LNCaP clone FGC (cell line): ENCODE measurements at regions not wholly inside any gene's neighbourhood (a gene's known extent, or its start where the extent isn't known, plus 50 kb on each side); places are given as distances from the start of the nearest gene placed in this dataset.

Source experiments
- DNase-seq: peaks from one replicate; pipeline ENCODE4 v3.0.0-alpha.2; 2011; ENCODE audit warnings: low read depth
- H3K4me3 ChIP-seq: 2 replicates; pipeline ENCODE4 v1.5.1; 2011; ENCODE audit warnings: mild to moderate bottlenecking, low read depth, low read length, control low read depth
- TF ChIP-seq, protein P1 (sequence below): IDR thresholded peaks from 2 replicates; pipeline ENCODE4 v1.5.1; 2012; ENCODE audit warnings: mild to moderate bottlenecking; ENCODE audit not compliant: control insufficient read depth, insufficient read depth; ENCODE audit errors: extremely low read depth

DNA sequence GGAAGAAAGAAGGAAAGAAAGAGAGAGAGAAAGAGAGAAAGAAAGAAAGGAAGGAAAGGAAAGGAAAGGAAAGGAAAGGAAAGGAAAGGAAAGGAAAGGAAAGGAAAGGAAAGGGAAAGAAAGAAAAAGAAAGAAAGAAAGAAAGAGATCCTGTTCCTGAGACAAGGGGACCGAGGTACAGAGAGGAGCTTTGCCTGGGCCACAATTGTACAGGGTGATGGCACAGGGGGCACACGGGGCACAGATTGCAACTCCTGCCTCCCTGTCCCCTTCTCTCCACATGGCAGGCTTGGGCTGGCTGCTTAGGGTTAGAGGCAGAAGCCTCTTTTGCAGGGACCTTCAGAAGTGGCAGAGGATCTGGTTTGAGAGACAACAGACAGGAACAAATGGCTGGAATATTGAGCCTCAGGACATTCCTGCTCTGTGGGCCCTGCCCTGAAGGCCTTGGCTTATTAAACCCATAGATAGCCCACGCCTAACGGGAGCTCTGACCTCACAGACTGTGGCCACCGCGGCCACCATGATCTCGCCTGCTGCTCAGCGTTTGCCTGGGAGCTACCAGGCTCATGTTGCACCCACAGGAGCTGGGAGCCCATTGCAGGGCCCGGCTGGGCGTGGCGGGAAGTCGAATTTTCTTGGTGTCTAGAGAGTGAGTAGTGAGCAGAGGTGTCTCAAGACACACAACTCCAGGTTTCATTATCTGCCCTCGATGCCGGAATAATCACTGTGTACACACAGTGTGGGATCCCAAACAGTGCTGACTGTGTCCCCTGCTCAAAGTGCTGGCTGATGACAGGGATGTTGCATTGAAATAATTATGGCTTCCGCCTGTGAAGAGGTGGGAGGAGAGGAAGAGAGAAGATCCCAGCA, 147.9 kb upstream of the NCOR2 start:
- TF ChIP-seq, protein P1, sequence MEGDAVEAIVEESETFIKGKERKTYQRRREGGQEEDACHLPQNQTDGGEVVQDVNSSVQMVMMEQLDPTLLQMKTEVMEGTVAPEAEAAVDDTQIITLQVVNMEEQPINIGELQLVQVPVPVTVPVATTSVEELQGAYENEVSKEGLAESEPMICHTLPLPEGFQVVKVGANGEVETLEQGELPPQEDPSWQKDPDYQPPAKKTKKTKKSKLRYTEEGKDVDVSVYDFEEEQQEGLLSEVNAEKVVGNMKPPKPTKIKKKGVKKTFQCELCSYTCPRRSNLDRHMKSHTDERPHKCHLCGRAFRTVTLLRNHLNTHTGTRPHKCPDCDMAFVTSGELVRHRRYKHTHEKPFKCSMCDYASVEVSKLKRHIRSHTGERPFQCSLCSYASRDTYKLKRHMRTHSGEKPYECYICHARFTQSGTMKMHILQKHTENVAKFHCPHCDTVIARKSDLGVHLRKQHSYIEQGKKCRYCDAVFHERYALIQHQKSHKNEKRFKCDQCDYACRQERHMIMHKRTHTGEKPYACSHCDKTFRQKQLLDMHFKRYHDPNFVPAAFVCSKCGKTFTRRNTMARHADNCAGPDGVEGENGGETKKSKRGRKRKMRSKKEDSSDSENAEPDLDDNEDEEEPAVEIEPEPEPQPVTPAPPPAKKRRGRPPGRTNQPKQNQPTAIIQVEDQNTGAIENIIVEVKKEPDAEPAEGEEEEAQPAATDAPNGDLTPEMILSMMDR = no peak
- H3K4me3 ChIP-seq = no peak overlapping the region
- DNase-seq = no peak

DNA sequence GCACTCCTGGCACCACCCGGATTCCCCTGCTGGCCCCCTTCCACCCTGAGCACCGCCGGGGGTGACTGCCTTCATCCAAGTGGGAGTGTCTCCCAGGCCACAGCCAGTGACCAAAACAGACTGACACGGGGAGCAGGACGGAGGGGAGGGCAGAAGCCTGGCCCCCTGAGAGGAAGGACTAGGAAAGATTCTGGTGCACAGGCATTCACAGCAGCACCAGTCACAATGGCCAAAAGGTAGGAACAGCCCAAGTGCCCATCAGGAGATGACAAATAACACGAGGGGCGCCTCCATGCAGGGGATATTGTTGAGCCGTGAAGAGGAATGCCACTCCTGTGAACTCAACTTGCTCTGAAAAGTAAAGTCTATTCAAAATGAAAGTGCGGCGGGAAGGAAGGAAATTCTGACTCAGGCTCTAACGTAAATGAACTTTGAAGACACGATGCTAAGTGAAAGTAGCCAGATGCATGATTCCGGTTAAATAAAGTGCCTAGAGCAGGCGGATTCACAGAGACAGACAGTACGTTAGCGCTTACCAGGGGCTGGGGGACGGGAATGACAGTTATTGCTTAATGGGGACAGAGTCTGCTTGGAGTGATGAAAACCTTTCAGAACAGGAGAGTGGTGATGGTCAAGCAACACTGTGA, 146.1 kb upstream of the NCOR2 start:
- DNase-seq = no peak
- no peak overlapping the region for H3K4me3 ChIP-seq
- TF ChIP-seq, protein P1 = no peak

DNA sequence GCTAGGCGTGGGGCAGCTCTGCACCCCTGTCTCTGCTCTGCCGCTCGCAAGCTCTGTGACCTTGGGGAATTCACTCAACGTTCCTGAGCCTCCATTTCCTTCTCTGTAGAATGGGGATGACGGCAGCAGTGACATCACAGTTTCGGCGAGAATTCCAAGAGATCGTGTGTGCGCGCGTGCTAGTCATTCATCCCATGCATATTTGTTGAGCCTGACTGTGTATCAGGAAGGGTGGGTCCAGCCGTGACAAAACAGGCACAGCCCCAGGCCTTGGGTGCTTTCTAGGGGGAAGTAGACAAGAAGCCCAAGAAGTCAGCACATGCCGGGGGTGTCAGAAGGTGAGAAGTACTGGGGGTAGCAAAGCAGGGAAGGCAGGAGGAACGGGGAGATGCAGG, 145.6 kb upstream of the NCOR2 start:
- no peak for DNase-seq
- H3K4me3 ChIP-seq = no peak overlapping the region
- TF ChIP-seq, protein P1 = no peak

DNA sequence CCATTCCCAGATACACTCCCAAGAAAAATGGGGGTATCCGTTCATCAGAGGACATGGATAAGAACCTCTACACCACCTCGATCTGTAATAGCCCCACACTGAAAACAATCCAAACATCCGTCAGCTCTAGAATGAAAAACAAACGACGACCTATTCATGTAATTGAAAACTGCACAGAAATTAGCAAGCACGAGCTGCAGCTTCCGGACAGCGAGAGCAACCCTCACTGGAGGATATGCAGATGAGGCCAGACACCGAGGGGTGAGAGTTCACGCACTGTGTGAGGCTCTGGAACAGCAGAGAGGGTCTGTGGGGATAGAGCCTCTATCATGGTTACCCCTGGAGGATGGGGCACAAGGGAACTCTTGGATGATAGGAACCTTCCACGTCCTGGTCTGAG, 143.9 kb upstream of the NCOR2 start:
- DNase-seq = no peak
- no peak overlapping the region for H3K4me3 ChIP-seq
- TF ChIP-seq, protein P1 = no peak

DNA sequence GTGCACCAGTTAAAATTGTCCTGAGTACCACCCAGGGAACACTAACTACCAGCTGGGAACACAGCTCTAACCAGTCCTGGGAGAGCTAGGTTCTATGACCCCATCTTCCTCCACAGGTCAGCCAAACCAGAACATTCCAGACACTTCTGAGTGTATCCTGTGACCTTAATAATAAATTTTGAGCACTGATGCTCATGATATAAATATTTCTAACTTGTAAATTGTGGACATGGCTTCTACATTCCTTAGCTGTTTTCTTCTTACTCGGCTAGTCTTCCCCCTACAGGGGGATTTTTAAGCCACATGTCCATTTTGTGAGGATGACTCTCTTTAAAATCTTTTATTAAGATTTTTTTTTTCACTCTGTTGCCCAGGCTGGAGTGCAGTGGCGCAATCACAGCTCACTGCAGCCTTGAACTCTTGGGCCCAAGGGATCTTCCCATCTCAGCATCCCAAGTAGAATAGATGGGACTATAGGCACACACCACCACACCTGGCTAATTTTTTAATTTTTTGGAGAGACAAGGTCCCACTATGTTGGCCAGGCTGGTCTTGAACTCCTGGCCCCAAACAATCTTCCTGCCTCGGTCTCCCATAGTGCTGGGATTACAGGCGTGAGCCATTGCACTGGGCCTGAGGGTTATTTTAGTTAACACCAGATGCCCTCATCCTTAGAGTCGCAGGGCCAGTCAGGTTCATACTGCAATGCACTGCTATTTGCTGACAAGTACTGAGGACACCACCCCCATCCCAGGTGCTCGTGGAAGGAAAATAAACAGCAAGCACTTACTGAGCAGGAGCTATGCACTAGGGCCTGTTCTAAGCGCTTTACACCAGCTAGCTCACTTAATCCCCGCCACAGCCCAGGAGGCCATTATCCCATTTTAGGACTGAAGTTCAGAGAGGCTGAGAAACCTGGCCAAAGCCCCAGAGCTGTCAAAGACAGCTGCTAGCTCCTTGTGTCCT, 142.6 kb upstream of the NCOR2 start:
- no peak for DNase-seq

DNA sequence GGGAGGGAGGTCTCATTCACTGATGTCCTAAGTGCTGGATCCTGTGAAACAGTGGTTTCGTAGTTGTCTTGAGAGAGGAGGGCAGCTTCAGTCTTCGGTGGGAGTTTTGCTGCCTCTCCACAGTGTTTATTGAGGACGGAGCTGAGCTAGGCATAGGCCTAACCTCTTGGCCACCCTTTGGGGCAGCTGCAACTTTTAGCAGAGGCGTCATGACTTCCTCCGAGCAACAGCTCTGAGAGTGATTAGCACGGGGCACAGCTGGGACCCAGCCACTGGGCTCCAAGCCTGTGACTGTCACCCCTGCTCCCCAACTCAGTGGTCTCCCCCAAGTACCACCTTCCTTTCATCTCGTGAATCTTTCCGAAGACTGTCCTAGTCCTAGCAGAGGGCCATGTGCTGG, 139.9 kb upstream of the NCOR2 start:
- H3K4me3 ChIP-seq = no peak overlapping the region
- TF ChIP-seq, protein P1 = no peak
- DNase-seq = no peak

More for the DNA sequence above, 142.6 kb upstream of the NCOR2 start:
- no peak overlapping the region for H3K4me3 ChIP-seq
- TF ChIP-seq, protein P1 = no peak
